ENCODE measurements at regions not wholly inside any gene's neighbourhood (a gene's known extent, or its start where the extent isn't known, plus 50 kb on each side); places are given as distances from the start of the nearest gene placed in this dataset.

DNA sequence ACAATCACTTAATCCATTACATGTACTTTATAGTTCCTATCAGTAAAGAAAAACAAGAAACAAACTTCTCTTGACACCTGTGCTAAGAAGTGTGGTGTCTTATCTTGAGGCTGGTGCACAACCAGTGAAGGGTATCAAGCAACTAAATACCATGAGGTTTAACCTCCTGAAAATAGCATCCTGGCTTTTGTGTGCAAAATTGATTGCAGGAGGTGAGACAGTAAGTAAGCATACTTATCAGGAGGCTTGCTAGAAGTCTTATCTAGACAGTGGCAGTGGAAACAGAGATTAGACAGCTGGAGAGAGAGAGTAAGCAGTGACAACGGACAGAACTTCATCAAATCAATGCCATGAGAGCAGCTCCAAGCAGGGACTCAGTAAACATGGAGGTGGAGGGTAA is 730.3 kb downstream of the DNAH5 start:
- TF ChIP-seq, protein P1, sequence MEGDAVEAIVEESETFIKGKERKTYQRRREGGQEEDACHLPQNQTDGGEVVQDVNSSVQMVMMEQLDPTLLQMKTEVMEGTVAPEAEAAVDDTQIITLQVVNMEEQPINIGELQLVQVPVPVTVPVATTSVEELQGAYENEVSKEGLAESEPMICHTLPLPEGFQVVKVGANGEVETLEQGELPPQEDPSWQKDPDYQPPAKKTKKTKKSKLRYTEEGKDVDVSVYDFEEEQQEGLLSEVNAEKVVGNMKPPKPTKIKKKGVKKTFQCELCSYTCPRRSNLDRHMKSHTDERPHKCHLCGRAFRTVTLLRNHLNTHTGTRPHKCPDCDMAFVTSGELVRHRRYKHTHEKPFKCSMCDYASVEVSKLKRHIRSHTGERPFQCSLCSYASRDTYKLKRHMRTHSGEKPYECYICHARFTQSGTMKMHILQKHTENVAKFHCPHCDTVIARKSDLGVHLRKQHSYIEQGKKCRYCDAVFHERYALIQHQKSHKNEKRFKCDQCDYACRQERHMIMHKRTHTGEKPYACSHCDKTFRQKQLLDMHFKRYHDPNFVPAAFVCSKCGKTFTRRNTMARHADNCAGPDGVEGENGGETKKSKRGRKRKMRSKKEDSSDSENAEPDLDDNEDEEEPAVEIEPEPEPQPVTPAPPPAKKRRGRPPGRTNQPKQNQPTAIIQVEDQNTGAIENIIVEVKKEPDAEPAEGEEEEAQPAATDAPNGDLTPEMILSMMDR (conservative IDR thresholded peaks at IDR 0.05 in 1 of 2, IDR thresholded peaks at IDR 0.05 in 1 of 2; ENCODE audit: low read depth in 1 of 2, low read length in 2 of 2): no peak
- TF ChIP-seq EZH2 (IDR thresholded peaks at IDR 0.05; ENCODE audit: low read length, missing control alignments): no peak

Data from fibroblast of lung (primary cell).